RPMI8226 (cell line): ENCODE measurements at regions not wholly inside any gene's neighbourhood (a gene's known extent, or its start where the extent isn't known, plus 50 kb on each side); places are given as distances from the start of the nearest gene placed in this dataset.
"Not testable (repeated sequence)": the region's sequence is repeated elsewhere in the genome, so short reads cannot be mapped to it uniquely, and the experiment has no call there.

Experiments
- DNase-seq: peaks from one replicate; pipeline ENCODE4 v3.0.0-alpha.2; 2015

GRCh38 chr20:30511322-30512030 lies 746.0 kb upstream of the DEFB115 start:
- DNase-seq = no peak

DNA sequence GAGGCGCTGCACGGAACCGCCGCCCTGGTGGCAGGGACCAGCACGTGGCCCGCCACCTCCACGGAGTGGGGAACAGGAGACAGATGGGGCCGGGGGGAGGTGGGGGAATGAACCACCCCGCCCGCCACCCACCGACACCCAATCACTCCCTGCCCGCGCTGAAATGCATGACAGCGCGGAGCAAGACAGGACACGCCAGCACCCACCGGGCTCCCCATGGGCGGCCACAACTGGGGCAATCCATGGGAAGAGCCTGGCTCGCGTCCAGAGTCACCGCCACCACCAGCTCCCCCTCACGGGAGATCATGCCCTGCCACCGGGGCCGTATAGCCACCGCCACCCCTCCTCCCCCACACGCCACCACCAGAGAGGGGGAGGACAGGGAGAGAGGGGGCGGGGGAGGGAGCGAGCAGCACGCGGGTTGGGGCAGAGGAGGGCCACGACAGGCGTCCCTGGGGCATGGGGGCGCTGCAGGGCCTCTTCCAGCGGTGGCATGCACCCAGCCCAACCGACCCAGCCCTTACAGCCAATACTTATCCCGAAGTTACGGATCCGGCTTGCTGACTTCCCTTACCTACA lies 744.3 kb upstream of the DEFB115 start:
- DNase-seq = no peak

- DNase-seq = not testable (repeated sequence)
Observed at GRCh38 chr20:30515915-30516314, 741.5 kb upstream of the DEFB115 start.

DNA sequence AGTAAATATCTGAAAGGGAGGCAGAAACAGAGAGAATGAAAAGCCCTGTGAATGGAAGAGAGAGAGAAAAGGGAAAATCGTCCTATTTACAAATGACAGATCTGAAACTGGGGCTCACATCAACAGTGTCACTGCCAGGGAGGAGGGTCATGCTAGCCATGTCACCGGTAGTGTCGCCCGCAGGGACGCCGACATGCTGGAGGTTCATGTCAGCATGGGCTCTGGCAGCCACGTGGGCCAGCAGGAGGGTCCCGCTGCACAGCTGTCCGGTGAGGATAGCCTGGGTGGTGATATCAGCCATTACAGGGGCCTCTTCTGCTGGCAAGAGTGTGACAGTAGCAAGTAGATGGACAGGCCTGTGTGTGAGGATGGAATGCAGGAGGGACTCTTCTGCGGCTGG lies 738.6 kb upstream of the DEFB115 start:
- not testable (repeated sequence) for DNase-seq

- not testable (repeated sequence) for DNase-seq
Observed at GRCh38 chr20:30521686-30522415, 735.6 kb upstream of the DEFB115 start.

- DNase-seq = not testable (repeated sequence)
Observed at GRCh38 chr20:30524155-30524554, 733.3 kb upstream of the DEFB115 start.

DNA sequence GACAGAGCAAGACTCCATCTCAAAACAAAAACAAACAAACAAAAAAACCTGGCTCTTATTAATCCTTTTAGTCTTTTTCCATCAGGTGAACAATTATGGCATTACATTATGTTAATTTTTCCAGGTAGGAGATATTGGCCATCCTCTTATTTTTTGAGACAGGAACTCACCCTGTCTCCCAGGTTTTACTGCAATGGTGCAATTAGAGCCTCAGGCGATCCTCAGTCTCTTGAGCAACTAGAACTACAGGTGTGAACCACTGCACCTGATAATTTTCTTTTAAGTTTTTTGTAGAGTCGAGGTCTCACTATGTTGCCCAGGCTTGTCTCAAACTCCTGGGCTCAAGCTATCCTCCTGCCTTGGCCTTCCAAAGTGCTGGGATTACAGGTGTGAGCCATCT lies 732.7 kb upstream of the DEFB115 start:
- DNase-seq = not testable (repeated sequence)

- DNase-seq = not testable (repeated sequence)
Observed at GRCh38 chr20:30533653-30534052, 723.8 kb upstream of the DEFB115 start.

DNA sequence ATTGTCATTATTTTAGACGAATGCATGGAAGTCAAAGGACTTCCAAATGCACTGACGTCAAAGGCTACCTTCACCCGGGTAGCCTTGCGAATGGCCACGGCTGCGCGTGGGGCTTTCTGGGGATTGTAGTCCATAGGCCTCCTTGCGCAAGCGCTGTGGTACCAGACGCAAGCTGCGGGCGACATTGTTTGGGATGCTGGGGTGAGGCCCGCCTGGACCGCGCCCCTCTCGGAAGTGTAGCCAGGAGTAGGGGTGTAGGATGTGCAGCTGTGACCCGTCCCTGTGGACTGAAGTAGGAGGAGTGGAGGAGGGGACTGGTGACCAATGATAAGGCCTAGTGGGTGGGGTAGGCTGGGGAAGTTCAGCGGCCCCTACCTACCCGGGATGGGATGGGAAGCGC lies 720.0 kb upstream of the DEFB115 start:
- not testable (repeated sequence) for DNase-seq

DNA sequence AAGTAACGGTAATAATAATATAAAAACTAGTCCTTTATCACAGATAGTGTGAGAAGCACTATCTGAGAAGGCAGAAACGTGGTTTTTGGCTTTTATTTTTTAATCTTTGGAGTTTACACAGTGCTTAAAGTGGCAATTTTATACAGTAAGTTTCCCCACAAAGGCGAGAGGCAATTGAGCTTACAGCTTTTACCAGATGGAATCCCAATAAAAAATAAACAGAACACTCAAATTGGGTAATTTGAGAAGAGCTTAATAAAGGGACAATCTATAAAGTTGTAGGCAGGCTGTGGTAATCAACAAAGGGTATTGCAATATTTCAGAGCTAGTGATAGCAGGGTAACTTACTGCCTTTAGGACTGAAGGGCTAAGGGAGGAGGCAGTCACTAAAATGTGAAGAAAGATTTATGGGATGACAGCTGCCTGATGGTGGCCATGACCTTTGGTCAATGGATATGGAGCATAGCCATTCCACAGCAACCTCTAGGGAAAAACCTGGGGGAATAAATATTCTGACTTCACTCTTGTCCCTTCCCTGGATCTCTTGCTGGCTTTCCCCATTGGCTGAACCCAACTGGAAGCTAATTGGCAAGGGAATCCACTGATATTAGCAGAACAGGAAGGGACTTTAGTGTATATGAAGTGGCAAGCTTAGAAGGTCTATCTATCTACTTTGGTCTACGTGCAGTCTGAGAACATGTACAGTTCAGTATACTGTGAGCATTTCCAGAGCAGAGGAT lies 717.0 kb upstream of the DEFB115 start:
- DNase-seq = not testable (repeated sequence)

DNA sequence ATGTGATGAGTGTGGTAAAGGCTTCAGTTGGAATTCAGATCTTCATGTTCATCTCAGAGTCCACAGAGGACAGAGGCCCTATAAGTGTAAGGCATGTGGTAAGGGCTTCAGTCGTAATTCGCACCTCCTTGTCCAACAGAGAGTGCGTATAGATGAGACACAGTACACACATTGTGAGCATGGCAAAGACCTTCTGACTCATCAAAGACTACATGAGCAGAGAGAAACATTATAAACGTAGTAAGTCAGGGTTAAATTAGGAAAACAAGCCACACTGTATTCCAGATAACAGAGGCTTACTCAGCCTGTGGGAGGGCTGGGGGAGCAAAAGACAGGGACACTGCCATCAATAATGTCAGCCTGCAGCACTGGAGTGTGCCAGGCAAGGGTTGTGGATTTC lies 706.2 kb upstream of the DEFB115 start:
- not testable (repeated sequence) for DNase-seq

DNA sequence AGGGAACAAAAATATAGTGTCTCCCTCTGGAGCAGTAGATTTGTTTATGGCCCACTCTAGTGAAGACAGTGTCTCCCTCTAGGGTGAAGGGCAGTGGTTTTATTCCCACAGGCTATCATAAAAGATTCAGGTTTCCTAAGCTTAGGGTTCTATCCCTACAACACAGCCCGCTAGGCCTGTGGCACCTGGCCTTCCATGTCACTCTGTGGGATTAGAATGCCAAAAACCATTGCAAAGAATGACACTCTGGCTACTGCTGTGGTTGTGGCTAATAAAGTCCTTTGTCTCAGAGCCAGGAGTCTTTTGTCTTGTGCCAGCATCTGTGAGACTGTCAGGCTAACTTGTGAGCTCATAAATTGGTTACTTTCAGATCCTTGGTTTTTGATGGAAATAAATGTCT lies 700.7 kb upstream of the DEFB115 start:
- DNase-seq = not testable (repeated sequence)

DNA sequence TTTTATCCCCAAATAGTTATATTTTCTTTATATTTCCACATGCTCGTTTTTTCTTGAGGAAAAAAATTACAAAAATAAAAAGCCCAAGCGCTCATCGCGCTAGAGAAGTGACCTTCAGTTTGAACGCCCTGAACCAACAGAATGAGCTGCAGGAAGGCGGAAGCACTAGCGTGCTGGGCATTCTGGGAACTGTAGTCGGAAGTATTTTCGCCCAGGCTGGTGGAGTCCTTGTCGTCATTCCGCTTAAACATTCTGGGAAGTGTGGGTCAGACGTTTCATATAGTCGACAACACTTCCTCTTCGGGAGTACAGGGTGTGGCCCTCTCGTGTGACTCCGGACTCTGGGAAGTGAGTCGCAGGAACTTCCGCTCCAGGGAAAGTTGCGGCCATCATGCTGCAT lies 692.4 kb upstream of the DEFB115 start:
- DNase-seq = peak; percentile 17

GRCh38 chr20:30569867-30570266 lies 687.6 kb upstream of the DEFB115 start:
- not testable (repeated sequence) for DNase-seq

DNA sequence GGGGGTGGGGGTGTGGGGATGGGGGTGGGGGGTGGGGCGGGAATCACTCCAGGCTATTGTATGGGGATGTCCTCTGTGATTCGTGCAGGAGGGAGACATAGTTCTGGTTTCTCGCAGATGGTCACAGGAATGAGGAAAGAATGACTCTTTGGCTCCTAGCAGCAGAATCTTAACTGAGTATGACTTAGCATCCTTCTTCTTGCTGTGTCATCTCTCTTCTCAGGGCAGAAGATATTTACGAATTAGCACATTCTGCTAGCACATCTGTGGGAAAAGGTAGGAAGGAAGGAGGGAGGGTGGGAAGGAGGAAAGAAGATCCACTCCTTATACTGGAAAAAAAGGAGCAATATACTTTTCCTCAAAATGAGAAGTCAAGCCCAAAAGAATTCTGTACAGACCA lies 686.8 kb upstream of the DEFB115 start:
- DNase-seq = not testable (repeated sequence)

DNA sequence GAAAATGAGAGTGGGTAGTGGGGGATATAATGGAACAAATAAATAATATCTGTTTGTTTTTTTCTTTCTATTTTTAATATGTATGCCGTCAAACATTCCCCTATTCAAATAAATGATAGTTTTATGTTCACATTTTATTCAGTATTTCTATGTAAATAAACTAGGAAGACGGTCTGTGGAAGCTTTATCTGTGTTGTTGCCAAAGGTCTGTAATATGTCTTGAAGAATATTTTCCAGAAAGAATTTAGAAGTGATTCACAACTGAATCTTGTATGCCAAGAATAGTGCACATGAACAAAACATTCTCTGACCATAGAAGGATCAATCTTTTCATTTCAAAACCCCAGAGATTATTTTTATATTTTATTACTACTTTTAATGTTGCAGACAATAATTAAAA lies 683.1 kb upstream of the DEFB115 start:
- DNase-seq = not testable (repeated sequence)

GRCh38 chr20:30579069-30579468 lies 678.4 kb upstream of the DEFB115 start:
- DNase-seq = not testable (repeated sequence)

- DNase-seq = not testable (repeated sequence)
Observed at GRCh38 chr20:30579824-30580438, 677.5 kb upstream of the DEFB115 start.

DNA sequence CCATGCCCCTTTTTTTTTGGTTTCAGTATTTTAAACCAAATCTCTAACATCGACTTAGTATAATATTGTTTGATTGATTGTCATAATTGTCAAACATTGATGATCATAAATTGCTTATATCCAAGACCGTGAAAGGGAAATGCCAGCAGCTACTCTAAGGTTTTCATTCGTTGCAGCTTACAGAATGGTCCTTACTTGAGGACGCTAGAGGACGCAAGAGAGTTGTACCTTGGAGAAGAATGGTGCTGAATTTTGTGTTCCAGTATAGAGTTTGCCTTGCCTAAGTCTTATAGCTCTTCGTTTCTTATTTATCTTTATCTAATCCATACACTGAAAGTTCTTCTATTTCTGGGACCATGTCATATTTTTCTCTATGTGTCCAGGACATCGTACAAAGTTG lies 675.6 kb upstream of the DEFB115 start:
- DNase-seq = not testable (repeated sequence)

DNA sequence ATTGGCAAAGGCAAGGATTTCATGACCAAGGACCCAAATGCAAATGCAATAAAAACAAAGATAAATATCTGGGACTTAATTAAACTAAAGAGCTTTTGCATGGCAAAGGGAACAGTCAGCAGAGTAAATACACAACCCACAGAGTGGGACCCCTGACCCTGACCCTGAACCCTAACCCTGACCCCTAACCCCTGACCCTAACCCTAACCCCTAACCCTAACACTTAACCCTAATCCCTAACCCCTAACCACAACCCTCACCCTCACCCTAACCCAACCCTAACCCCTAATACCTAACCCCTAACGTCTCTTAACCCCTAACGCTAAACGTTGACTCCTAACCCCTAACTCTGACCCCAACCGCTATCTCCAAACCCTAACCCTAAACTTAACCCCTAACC lies 673.1 kb upstream of the DEFB115 start:
- not testable (repeated sequence) for DNase-seq

DNA sequence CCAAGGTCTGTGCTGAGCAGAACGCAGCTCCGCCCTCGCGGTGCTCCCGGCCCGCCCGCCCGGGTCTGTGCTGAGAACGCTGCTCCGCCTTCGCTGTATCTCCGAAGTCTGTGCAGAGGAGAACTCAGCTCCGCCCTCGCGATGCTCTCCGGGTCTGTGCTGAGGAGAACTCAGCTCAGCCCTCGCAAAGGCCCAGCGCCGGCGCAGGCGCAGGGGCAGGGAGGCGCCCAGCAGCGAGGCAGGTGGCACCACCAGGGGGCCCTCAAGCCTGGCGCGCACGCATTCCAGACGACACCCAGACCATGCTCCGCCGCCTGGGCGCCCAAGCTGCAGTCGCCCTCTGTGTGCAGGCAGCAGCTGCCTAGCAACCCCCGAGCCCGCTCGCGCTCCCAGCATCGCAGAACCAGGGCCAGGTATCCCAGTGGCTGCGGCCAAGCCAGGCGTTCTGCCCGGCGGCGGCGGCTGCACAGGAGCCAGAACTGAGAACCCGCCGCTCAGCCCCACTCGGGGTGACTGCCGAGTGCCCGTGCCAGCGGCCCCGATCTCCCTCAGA lies 672.1 kb upstream of the DEFB115 start:
- not testable (repeated sequence) for DNase-seq

- DNase-seq = not testable (repeated sequence)
Observed at GRCh38 chr20:30586178-30586577, 671.3 kb upstream of the DEFB115 start.
